HFFc6 (cell line): ENCODE measurements at regions not wholly inside any gene's neighbourhood (a gene's known extent, or its start where the extent isn't known, plus 50 kb on each side); places are given as distances from the start of the nearest gene placed in this dataset.
"Not testable (repeated sequence)": the region's sequence is repeated elsewhere in the genome, so short reads cannot be mapped to it uniquely, and the experiment has no call there.

Experiments
- DNase-seq: peaks from one replicate; pipeline ENCODE4 v3.0.0-alpha.2; 2018
- H3K27ac Mint-ChIP-seq: 2 replicates; pipeline ENCODE4 v1.8.0; 2020; ENCODE audit warnings: mild to moderate bottlenecking, mixed read lengths
- H3K27me3 Mint-ChIP-seq: 2 replicates; pipeline ENCODE4 v1.8.0; 2021; ENCODE audit warnings: mild to moderate bottlenecking, moderate library complexity, mixed read lengths; ENCODE audit not compliant: insufficient read depth
- H3K36me3 Mint-ChIP-seq: 2 replicates; pipeline ENCODE4 v1.8.0; 2021; ENCODE audit warnings: low read depth, mixed read lengths
- H3K4me1 Mint-ChIP-seq: 2 replicates; pipeline ENCODE4 v1.8.0; 2020; ENCODE audit warnings: low read depth, mixed read lengths
- H3K4me3 Mint-ChIP-seq: 2 replicates; pipeline ENCODE4 v1.8.0; 2020; ENCODE audit warnings: mild to moderate bottlenecking, moderate library complexity, mixed read lengths
- H3K9me3 Mint-ChIP-seq: 2 replicates; pipeline ENCODE4 v1.8.0; 2020; ENCODE audit warnings: mild to moderate bottlenecking, mixed read lengths
- TF ChIP-seq, protein P1 (sequence below): fragments of 200-600 bp; sonication (generic); IDR thresholded peaks from 2 replicates; pipeline ENCODE4 v1.5.0; 2021; ENCODE audit warnings: antibody characterized with exemption, mild to moderate bottlenecking

DNA sequence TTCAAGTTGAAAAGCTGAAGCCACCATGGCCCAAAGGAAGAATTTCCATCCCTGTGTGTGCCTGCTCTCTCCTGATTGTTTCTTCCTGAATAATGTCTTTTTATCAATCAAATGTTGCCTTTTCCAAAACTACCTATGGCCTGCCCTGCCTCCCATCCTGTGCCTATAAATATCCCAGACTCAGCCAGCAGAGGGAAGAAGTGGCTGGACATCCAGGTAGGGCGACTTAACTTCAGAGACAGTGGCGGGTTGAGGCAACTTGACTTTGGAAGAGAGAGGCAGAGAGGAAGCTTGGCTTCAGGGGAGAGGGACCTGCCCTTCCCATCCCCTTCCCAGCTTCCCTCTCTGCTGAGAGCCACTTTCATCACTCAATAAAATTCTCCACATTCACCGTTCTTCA, 133.0 kb downstream of the LCA5 start:
- no peaks in the 10 kb centered on the region for H3K36me3 Mint-ChIP-seq
- peaks cover 13% of the 10 kb centered on the region; the same call in 1 of the 2 replicates for H3K9me3 Mint-ChIP-seq
- no peak overlapping the region for H3K27ac Mint-ChIP-seq
- no peak overlapping the region for H3K4me3 Mint-ChIP-seq
- H3K4me1 Mint-ChIP-seq: no peaks in the 10 kb centered on the region
- DNase-seq: no peak
- TF ChIP-seq, protein P1, sequence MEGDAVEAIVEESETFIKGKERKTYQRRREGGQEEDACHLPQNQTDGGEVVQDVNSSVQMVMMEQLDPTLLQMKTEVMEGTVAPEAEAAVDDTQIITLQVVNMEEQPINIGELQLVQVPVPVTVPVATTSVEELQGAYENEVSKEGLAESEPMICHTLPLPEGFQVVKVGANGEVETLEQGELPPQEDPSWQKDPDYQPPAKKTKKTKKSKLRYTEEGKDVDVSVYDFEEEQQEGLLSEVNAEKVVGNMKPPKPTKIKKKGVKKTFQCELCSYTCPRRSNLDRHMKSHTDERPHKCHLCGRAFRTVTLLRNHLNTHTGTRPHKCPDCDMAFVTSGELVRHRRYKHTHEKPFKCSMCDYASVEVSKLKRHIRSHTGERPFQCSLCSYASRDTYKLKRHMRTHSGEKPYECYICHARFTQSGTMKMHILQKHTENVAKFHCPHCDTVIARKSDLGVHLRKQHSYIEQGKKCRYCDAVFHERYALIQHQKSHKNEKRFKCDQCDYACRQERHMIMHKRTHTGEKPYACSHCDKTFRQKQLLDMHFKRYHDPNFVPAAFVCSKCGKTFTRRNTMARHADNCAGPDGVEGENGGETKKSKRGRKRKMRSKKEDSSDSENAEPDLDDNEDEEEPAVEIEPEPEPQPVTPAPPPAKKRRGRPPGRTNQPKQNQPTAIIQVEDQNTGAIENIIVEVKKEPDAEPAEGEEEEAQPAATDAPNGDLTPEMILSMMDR: no peak
- H3K27me3 Mint-ChIP-seq: no peaks in the 10 kb centered on the region; the same call in 1 of the 2 replicates

DNA sequence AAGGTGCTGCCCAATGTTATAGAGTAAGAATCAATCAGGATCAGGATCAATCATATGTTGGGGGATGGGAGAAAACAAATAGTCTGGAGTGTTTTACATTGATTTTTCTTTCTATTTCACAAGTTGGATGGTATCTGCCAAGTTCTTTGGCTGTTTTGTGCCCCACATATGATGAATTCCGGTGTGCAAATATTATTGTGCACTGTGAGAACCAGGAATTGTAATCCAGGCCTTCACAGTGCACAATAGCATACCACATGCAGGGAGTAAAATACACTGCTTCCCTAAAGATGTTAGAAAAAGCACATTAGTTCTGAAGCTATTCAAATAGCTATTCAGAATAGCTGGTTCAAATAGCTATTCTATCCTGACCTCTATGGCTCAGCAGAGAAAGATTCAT, 133.7 kb downstream of the LCA5 start:
- Mint-ChIP-seq H3K4me1 (no peaks in the 10 kb centered on the region), H3K4me3 (no peak overlapping the region), H3K27ac (no peak overlapping the region), H3K36me3 (no peaks in the 10 kb centered on the region), H3K9me3 (peaks cover 13% of the 10 kb centered on the region; the same call in 1 of the 2 replicates), H3K27me3 (no peaks in the 10 kb centered on the region; the same call in 1 of the 2 replicates)
- no peak for DNase-seq
- TF ChIP-seq, protein P1: no peak

DNA sequence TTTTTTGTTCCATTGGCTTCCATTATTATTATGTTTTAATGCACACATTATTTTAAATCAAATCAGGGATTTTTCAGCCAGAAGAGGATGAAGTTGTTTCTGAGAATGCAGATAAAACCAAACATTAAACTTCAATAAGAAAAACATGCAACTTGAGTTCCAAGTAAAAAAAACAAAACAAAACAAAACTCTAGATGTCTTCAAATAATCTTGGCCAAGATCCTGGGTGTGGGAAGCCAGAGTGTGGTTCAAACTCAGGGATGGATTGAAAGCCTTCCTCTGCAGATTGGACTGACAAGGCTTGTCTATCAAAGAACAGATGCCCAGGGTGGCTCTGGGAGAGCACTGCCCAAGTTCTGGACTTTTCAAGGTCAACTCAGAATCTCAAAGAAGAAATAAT, 134.1 kb downstream of the LCA5 start:
- no peaks in the 10 kb centered on the region for H3K36me3 Mint-ChIP-seq
- TF ChIP-seq, protein P1: no peak
- H3K27me3 Mint-ChIP-seq: no peaks in the 10 kb centered on the region; the same call in 1 of the 2 replicates
- DNase-seq: no peak
- no peaks in the 10 kb centered on the region for H3K4me1 Mint-ChIP-seq
- H3K4me3 Mint-ChIP-seq: no peak overlapping the region
- H3K27ac Mint-ChIP-seq: no peak overlapping the region
- peaks cover 13% of the 10 kb centered on the region; the same call in 1 of the 2 replicates for H3K9me3 Mint-ChIP-seq

DNA sequence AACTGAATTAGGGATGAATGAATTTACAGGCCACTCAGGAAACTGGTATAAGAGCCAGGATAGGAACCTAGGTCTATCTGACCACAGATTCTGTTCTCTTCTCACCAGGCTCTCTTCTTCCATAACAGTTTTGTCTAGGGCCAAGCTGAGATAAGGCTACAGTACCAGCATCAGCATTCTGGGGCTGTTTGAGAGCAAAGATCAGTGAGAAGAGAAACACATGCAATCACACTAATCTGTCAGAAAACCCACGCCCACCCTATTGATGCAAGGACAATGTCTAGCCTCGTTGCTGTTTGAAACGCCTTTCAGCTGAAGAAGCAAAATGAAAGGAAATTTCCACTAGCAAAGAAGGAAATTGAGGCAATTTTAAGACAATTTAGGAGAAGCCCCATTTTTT, 137.7 kb downstream of the LCA5 start:
- Mint-ChIP-seq H3K4me1 (no peaks in the 10 kb centered on the region), H3K9me3 (peaks cover 16% of the 10 kb centered on the region), H3K27ac (no peak overlapping the region), H3K36me3 (no peaks in the 10 kb centered on the region), H3K27me3 (no peaks in the 10 kb centered on the region; the same call in 1 of the 2 replicates), H3K4me3 (no peak overlapping the region)
- TF ChIP-seq, protein P1: no peak
- no peak for DNase-seq

- not testable (repeated sequence) for H3K4me1 Mint-ChIP-seq, H3K4me3 Mint-ChIP-seq, H3K27ac Mint-ChIP-seq, DNase-seq, H3K36me3 Mint-ChIP-seq, H3K27me3 Mint-ChIP-seq
- H3K9me3 Mint-ChIP-seq: peaks cover 11% of the 10 kb centered on the region
Measured at GRCh38 chr6:79398617-79399016, 138.6 kb downstream of the LCA5 start.

GRCh38 chr6:79396625-79397024, 140.6 kb downstream of the LCA5 start:
- Mint-ChIP-seq H3K9me3 (peaks cover 6% of the 10 kb centered on the region), H3K27ac (no peak overlapping the region), H3K27me3 (no peaks in the 10 kb centered on the region; the same call in 1 of the 2 replicates), H3K4me3 (no peak overlapping the region), H3K36me3 (no peaks in the 10 kb centered on the region), H3K4me1 (no peaks in the 10 kb centered on the region)
- DNase-seq: no peak
- TF ChIP-seq, protein P1: no peak
